ENCODE measurements at regions not wholly inside any gene's neighbourhood (a gene's known extent, or its start where the extent isn't known, plus 50 kb on each side); places are given as distances from the start of the nearest gene placed in this dataset.
A peak's percentile ranks its signal among the peaks of the same experiment; 100 is the strongest.

DNA sequence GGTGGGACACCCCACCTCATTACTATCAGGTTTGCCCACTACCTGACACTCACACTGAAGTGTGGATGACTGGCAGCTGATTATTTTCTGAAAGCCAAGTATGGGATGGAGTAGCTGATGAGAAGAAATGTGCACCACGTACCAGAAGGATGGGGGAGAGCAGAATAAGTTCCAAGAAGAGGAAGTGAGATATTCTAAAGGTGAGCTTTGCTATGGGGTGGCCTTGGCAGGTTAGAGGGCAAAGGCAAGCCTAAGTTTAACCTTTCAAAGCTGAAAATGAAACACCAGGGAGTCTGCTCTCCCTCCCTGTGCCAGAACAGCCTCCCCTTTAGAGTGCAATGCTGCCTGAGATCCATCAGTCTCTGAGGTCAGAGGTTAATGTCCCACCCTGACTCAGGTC lies 196.1 kb upstream of the OSR1 start:
- Histone ChIP-seq H4K20me1 (ENCODE audit: control insufficient read depth, insufficient read depth, insufficient read length) (no peaks in the 10 kb centered on the region), H2BK15ac (ENCODE audit: low read depth, low read length) (no peak overlapping the region), H3K4ac (ENCODE audit: low read depth, low read length) (no peak overlapping the region), H3K4me1 (ENCODE audit: insufficient read depth, low read length) (no peaks in the 10 kb centered on the region), H3K79me1 (ENCODE audit: insufficient read depth, low read depth, low read length, poor library complexity, severe bottlenecking) (no peaks in the 10 kb centered on the region), H2BK120ac (ENCODE audit: low read depth, low read length, poor library complexity, severe bottlenecking) (no peak overlapping the region), H2BK5ac (ENCODE audit: insufficient read length, low read length) (no peak overlapping the region), H3K27ac (ENCODE audit: insufficient read length, low read depth, low read length) (no peak overlapping the region), H3K9me3 (ENCODE audit: control insufficient read depth, low read depth, low read length) (no peaks in the 10 kb centered on the region), H3T11ph (ENCODE audit: low read length) (no peak overlapping the region), H3K18ac (ENCODE audit: insufficient read length, low read depth, low read length) (no peak overlapping the region), H3K56ac (ENCODE audit: insufficient read length, low read depth, low read length) (no peak overlapping the region), H3K79me2 (ENCODE audit: insufficient read depth, low read length) (no peaks in the 10 kb centered on the region), H4K5ac (ENCODE audit: insufficient read length, low read depth, low read length) (no peak overlapping the region), H2BK20ac (ENCODE audit: low read depth, low read length, poor library complexity, severe bottlenecking) (no peak overlapping the region), H4K8ac (replicated peaks; ENCODE audit: insufficient read length, low read depth, low read length) (no peak overlapping the region), H3K4me2 (ENCODE audit: insufficient read depth, insufficient read length, low read length) (no peak overlapping the region), H3K9ac (ENCODE audit: extremely low read depth, insufficient read length, low read length) (no peak overlapping the region), H3K23ac (ENCODE audit: insufficient read length, low read depth, low read length) (no peak overlapping the region), H4K91ac (ENCODE audit: insufficient read length, low read depth, low read length) (no peak overlapping the region), H2BK12ac (ENCODE audit: insufficient read length, low read depth, low read length) (no peak overlapping the region), H2AK5ac (ENCODE audit: insufficient read length, low read length) (no peak overlapping the region), H3K14ac (ENCODE audit: insufficient read depth, low read length) (no peak overlapping the region), H3K27me3 (ENCODE audit: insufficient read depth, low read length) (no peaks in the 10 kb centered on the region), H3K23me2 (ENCODE audit: insufficient read length, low read depth, low read length, poor library complexity, severe bottlenecking) (no peaks in the 10 kb centered on the region), H2AFZ (ENCODE audit: low read length) (no peak overlapping the region)
- H3K36me3 Mint-ChIP-seq (ENCODE audit: insufficient read depth in 1 of 3, low read depth in 3 of 3): no peaks in the 10 kb centered on the region
- H3K4me1 Mint-ChIP-seq: peaks cover 0 to under 1% of the 10 kb centered on the region in 2 experiments; a peak in 1 of 4 replicates
- H3K27ac Mint-ChIP-seq: peak overlapping the region in 1 of 3 experiments; percentile 68; a peak in 1 of 7 replicates
- H3K9me3 Mint-ChIP-seq: no peaks in the 10 kb centered on the region
- no peaks in the 10 kb centered on the region; the same call in 1 of the 2 replicates for H3K27me3 Mint-ChIP-seq (ENCODE audit: low read depth)
- WGBS (ENCODE audit: extremely low coverage, insufficient read length, low lambda C conversion rate): no CpG with 5 or more reads among the region's 1 CpG
- no peak overlapping the region for H3K4me3 Mint-ChIP-seq
- TF ChIP-seq, protein P1, sequence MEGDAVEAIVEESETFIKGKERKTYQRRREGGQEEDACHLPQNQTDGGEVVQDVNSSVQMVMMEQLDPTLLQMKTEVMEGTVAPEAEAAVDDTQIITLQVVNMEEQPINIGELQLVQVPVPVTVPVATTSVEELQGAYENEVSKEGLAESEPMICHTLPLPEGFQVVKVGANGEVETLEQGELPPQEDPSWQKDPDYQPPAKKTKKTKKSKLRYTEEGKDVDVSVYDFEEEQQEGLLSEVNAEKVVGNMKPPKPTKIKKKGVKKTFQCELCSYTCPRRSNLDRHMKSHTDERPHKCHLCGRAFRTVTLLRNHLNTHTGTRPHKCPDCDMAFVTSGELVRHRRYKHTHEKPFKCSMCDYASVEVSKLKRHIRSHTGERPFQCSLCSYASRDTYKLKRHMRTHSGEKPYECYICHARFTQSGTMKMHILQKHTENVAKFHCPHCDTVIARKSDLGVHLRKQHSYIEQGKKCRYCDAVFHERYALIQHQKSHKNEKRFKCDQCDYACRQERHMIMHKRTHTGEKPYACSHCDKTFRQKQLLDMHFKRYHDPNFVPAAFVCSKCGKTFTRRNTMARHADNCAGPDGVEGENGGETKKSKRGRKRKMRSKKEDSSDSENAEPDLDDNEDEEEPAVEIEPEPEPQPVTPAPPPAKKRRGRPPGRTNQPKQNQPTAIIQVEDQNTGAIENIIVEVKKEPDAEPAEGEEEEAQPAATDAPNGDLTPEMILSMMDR (conservative IDR thresholded peaks at IDR 0.05): no peak
- DNase-seq: no peak

Measured in H9 (cell line).